MM.1S (cell line): ENCODE measurements at regions not wholly inside any gene's neighbourhood (a gene's known extent, or its start where the extent isn't known, plus 50 kb on each side); places are given as distances from the start of the nearest gene placed in this dataset.

Experiments used
- DNase-seq: peaks from one replicate; pipeline ENCODE4 v3.0.0-alpha.2; 2015
- H2AFZ ChIP-seq: fragments of 300-600 bp; sonication (generic); 2 replicates; pipeline ENCODE4 v1.6.0; 2016; ENCODE audit warnings: antibody characterized with exemption, low read length
- H3F3A ChIP-seq: fragments of 300-600 bp; sonication (generic); 2 replicates; pipeline ENCODE4 v1.6.1; 2016; ENCODE audit warnings: mild to moderate bottlenecking, antibody characterized with exemption, low read length, moderate library complexity, mixed read lengths; ENCODE audit not compliant: insufficient read depth
- H3K27ac ChIP-seq: fragments of 300-600 bp; sonication (generic); 2 replicates; pipeline ENCODE4 v1.5.1; 2016; ENCODE audit warnings: mild to moderate bottlenecking, low read length
- H3K27me3 ChIP-seq: fragments of 300-600 bp; sonication (generic); replicated peaks from 2 replicates; pipeline ENCODE4 v1.6.0; 2016; ENCODE audit warnings: low read length; ENCODE audit not compliant: insufficient read depth
- H3K36me3 ChIP-seq: fragments of 300-600 bp; sonication (generic); replicated peaks from 2 replicates; pipeline ENCODE4 v1.6.1; 2016; ENCODE audit warnings: mild to moderate bottlenecking, low read length, mixed read lengths; ENCODE audit not compliant: insufficient read depth
- H3K4me1 ChIP-seq: fragments of 300-600 bp; sonication (generic); 2 replicates; pipeline ENCODE4 v1.6.1; 2016; ENCODE audit warnings: low read length, mixed read lengths
- H3K4me2 ChIP-seq: fragments of 300-600 bp; sonication (generic); 2 replicates; pipeline ENCODE4 v1.6.0; 2016; ENCODE audit warnings: low read depth, low read length
- H3K4me3 ChIP-seq: fragments of 300-600 bp; sonication (generic); 2 replicates; pipeline ENCODE4 v1.5.1; 2016; ENCODE audit warnings: low read length, mixed read lengths
- H3K79me2 ChIP-seq: fragments of 300-600 bp; sonication (generic); 2 replicates; pipeline ENCODE4 v1.6.1; 2016; ENCODE audit warnings: mixed run types, low read length, mixed read lengths
- H3K9ac ChIP-seq: fragments of 300-600 bp; sonication (generic); 2 replicates; pipeline ENCODE4 v1.6.1; 2016; ENCODE audit warnings: low read length, mixed read lengths
- H3K9me2 ChIP-seq: fragments of 300-600 bp; sonication (generic); replicated peaks from 2 replicates; pipeline ENCODE4 v1.6.1; 2016; ENCODE audit warnings: mild to moderate bottlenecking, low read length, mixed read lengths; ENCODE audit not compliant: insufficient read depth
- H3K9me3 ChIP-seq: fragments of 300-600 bp; sonication (generic); replicated peaks from 2 replicates; pipeline ENCODE4 v1.6.1; 2016; ENCODE audit warnings: mild to moderate bottlenecking, low read length, mixed read lengths; ENCODE audit not compliant: insufficient read depth
- H4K20me1 ChIP-seq: fragments of 300-600 bp; sonication (generic); 2 replicates; pipeline ENCODE4 v1.6.1; 2016; ENCODE audit warnings: mild to moderate bottlenecking, low read length, moderate library complexity, mixed read lengths; ENCODE audit not compliant: insufficient read depth
- CTCF ChIP-seq: fragments of 300-600 bp; sonication (generic); IDR thresholded peaks from 2 replicates; pipeline ENCODE4 v1.5.1; 2016; ENCODE audit warnings: antibody characterized with exemption, low read length, mixed read lengths
- EZH2 ChIP-seq: fragments of 300-600 bp; sonication (generic); optimal IDR thresholded peaks from 2 replicates; pipeline ENCODE3; 2017; ENCODE audit warnings: low read depth, mild to moderate bottlenecking, antibody characterized with exemption, low read length, mixed read lengths
- EZH2phosphoT487 ChIP-seq: fragments of 300-600 bp; sonication (generic); IDR thresholded peaks from 2 replicates; pipeline ENCODE4 v1.6.1; 2018; ENCODE audit warnings: antibody characterized with exemption, low read length

DNA sequence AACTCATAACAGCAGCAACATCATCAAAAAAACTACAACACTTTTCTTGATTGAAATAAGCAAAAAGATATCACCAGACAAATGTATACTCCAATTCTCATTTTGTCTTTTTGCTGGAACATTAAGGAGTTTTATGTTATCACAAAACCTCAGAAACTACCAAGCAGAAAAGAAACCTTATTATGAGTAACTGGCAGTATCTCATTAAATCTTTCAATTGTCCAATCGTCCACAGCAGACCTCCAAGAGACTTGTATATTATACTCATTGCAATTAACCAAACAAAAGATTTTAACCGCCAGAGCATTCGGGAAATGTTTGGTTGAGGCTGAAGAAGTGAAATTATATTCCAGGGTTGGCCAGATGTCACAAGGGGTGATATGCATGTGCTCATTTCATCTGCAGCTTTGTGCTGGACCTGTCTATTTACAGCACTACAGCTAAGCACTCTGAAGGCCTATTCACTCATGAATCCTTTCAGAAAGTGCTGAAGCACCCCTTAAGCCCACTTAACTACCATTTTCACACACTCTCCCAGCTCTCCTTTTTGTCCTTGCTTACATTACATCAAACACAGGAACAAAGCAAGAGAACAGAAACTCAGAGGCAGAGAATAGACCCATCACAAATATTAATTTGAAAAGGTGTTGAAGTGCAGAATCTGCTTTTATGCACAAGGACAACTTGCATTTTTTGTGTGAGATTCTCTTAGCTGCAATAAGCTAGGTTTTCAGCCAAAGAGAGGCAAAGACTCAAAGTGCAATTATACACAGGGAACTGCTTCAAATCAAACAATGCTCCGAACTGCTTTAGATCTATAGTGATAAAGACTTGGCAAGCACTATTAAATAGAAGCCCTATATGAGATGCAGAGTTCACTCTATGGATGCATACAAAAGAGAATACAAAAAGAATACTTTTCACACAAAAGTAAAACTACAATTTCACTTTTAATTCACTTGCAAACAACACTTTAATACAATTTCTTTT is 150.4 kb upstream of the POU5F2 start:
- Histone ChIP-seq H3K4me3 (no peak overlapping the region), H3K9me3 (no peaks in the 10 kb centered on the region), H3F3A (no peaks in the 10 kb centered on the region), H3K36me3 (no peaks in the 10 kb centered on the region), H3K9ac (no peak overlapping the region), H4K20me1 (no peaks in the 10 kb centered on the region), H2AFZ (no peak overlapping the region), H3K79me2 (no peaks in the 10 kb centered on the region), H3K9me2 (no peaks in the 10 kb centered on the region; the same call in 1 of the 2 replicates), H3K27ac (no peak overlapping the region), H3K4me1 (no peaks in the 10 kb centered on the region), H3K4me2 (no peak overlapping the region), H3K27me3 (no peaks in the 10 kb centered on the region)
- TF ChIP-seq CTCF: no peak
- no peak for TF ChIP-seq EZH2
- TF ChIP-seq EZH2phosphoT487: no peak
- DNase-seq: no peak

DNA sequence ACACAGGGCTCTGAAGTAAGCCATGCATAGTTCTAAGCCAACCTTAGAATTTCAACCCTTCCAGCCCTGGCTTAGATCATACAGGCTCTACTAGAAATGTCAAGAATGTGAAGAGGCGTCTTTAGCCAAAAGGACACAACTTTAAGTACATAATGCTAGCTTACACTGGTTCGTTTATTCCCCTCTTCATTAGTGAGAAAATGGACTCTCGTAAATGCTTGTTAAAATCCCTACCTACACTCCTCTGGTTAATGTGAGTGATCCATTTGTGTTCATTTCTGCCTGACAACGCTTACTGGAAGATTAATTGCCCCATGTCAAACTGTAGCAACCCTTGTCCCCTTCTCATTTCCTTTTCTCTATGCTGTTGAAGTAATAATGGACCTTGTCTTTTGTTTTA is 149.3 kb upstream of the POU5F2 start:
- Histone ChIP-seq H4K20me1 (no peaks in the 10 kb centered on the region), H3K9me3 (no peaks in the 10 kb centered on the region), H3K27ac (no peak overlapping the region), H3K9me2 (no peaks in the 10 kb centered on the region; the same call in 1 of the 2 replicates), H2AFZ (no peak overlapping the region), H3K4me3 (no peak overlapping the region), H3K36me3 (no peaks in the 10 kb centered on the region), H3K79me2 (no peaks in the 10 kb centered on the region), H3K4me1 (no peaks in the 10 kb centered on the region), H3F3A (no peaks in the 10 kb centered on the region), H3K27me3 (no peaks in the 10 kb centered on the region), H3K9ac (no peak overlapping the region), H3K4me2 (no peak overlapping the region)
- TF ChIP-seq EZH2phosphoT487 (no peak), EZH2 (no peak), CTCF (no peak)
- DNase-seq: no peak

DNA sequence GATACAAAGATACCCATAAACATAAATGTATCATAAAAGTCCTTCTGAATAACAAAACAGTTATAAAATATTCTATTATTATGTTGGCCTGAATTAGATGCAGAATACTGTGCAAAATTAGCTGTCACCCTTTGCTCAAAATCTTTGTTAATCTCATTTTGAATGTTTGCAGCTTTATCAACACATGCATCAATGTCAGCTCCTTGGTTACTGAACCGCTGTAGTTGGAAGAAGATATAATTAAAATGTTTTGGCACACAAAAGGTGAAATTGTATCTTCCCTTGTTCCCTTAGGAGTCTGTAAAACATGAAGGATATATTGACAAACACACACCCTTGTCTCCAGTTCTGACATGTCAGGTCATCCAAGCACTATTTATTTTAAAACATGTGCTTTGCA is 146.3 kb upstream of the POU5F2 start:
- Histone ChIP-seq H3K9me2 (no peaks in the 10 kb centered on the region; the same call in 1 of the 2 replicates), H4K20me1 (no peaks in the 10 kb centered on the region), H3F3A (no peaks in the 10 kb centered on the region), H3K9ac (no peak overlapping the region), H3K4me1 (no peaks in the 10 kb centered on the region), H3K4me3 (no peak overlapping the region), H3K36me3 (no peaks in the 10 kb centered on the region), H3K4me2 (peak overlapping the region; percentile 22; the same call in 1 of the 2 replicates), H3K79me2 (no peaks in the 10 kb centered on the region), H3K9me3 (no peaks in the 10 kb centered on the region), H3K27me3 (no peaks in the 10 kb centered on the region), H2AFZ (no peak overlapping the region), H3K27ac (no peak overlapping the region)
- TF ChIP-seq EZH2: no peak
- no peak for TF ChIP-seq CTCF
- TF ChIP-seq EZH2phosphoT487: no peak
- no peak for DNase-seq
